GM12872 (cell line): ENCODE measurements at regions not wholly inside any gene's neighbourhood (a gene's known extent, or its start where the extent isn't known, plus 50 kb on each side); places are given as distances from the start of the nearest gene placed in this dataset.

Experiments
- TF ChIP-seq, protein P1 (sequence below): IDR thresholded peaks from 3 replicates; pipeline ENCODE4 v1.5.1; 2011; ENCODE audit warnings: low read depth, mild to moderate bottlenecking, low read length, moderate library complexity; ENCODE audit not compliant: insufficient read depth

DNA sequence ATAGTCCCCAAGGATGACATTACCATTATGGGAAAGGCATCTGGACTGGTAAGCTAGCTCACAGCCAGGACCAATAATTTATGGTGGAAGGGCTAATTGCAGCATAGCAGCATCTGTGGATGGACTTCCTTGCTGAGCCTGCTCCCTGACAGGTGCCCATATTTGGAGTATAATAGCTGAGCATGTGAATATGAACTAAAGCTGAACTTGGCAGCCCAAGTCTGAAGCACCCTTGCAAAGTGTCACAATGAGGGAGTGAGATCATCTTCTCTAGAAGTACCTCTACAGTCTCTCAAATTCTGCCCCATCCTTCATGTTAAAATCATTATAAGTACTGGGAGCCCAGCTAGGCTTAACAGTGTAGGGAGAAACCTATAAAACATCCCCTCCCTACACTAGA is 128.2 kb upstream of the INPP4B start:
- TF ChIP-seq, protein P1, sequence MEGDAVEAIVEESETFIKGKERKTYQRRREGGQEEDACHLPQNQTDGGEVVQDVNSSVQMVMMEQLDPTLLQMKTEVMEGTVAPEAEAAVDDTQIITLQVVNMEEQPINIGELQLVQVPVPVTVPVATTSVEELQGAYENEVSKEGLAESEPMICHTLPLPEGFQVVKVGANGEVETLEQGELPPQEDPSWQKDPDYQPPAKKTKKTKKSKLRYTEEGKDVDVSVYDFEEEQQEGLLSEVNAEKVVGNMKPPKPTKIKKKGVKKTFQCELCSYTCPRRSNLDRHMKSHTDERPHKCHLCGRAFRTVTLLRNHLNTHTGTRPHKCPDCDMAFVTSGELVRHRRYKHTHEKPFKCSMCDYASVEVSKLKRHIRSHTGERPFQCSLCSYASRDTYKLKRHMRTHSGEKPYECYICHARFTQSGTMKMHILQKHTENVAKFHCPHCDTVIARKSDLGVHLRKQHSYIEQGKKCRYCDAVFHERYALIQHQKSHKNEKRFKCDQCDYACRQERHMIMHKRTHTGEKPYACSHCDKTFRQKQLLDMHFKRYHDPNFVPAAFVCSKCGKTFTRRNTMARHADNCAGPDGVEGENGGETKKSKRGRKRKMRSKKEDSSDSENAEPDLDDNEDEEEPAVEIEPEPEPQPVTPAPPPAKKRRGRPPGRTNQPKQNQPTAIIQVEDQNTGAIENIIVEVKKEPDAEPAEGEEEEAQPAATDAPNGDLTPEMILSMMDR: no peak

DNA sequence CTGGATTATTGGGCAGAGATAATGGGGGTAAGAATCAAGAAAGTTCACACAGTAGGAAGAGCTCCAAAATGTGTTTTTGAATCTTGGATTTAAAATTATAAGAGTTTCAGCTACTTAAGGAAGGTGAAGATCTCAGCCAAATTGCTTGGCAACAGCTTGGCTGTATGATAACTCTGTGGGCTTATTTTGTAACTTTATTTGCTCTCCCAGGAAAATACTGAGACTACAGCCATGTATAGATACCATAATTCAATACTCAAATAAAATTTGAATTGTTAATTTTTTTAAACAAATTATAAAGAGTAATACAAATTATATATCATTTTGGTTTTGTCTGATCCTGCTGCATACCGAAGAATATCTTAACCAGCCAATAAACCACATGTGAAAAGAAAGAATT is 129.5 kb upstream of the INPP4B start:
- TF ChIP-seq, protein P1: no peak

- TF ChIP-seq, protein P1: no peak
Measured at GRCh38 chr4:142976482-142976881, 130.4 kb upstream of the INPP4B start.

DNA sequence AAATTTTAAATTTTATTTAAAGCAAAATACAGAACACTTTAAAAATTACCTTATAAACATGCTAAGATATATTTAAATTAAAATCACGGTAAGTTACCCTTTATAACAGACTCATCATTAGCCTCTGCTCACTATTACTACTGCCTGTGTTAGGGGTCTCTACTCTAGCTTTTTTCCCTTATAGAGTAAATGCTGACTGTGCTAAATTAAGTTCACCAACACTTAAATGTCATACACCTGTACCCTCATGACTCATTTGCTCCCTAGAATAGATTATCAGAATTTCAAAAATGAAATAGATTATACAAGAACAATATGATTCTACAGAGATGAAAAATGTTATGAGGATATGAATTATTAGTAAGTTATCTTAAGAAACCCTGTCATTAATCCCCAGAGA is 131.1 kb upstream of the INPP4B start:
- TF ChIP-seq, protein P1: no peak

DNA sequence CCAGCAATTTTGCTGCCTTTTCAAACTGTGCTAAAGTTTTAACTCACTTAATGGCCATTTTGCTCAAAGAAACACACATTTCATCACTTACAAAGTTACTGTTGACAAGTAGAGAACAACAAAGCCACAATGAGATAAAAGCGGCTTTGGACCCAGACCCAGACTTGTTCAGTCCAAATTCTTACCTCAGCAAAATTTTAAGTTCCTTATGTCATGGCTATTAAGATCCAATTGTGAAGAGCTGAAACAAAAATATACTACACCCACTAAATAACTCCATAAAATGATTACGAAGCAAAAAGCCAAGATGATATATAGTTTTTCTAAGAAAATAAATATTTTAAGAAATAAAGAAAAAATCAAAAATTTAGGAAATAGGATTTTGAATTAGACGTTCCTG is 137.0 kb upstream of the INPP4B start:
- TF ChIP-seq, protein P1: no peak

DNA sequence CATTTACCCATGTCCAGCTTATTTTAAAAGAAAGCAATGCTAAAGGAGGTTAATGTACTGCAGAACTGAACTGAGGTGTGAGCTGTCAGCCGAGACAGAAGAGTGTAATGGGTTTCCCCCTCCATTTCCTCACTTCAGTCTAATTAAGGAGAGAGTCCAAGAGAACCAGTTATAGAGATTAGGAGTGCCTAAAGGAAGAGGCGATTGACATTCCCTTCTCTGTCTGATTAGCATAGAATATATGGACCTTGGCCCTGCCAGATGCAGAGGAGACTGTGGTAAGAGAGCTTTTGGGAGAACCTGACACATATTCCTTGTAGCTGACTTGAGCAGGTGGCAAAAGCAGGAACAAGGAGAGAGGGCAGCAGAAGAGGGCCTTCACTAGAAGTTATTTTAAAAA is 137.5 kb upstream of the INPP4B start:
- TF ChIP-seq, protein P1: no peak

- TF ChIP-seq, protein P1: no peak
Measured at GRCh38 chr4:142984871-142985585, 138.9 kb upstream of the INPP4B start.
